OCI-M2 (cell line): ENCODE measurements at regions not wholly inside any gene's neighbourhood (a gene's known extent, or its start where the extent isn't known, plus 50 kb on each side); places are given as distances from the start of the nearest gene placed in this dataset.
"Not testable (repeated sequence)": the region's sequence is repeated elsewhere in the genome, so short reads cannot be mapped to it uniquely, and the experiment has no call there.

Experiments
- DNase-seq: peaks from one replicate; lab custom pipeline; 2025; ENCODE audit not compliant: unreplicated experiment; lab: John Stamatoyannopoulos, UW

GRCh38 chr3:116994351-116994879 lies 284.8 kb downstream of the TUSC7 start:
- DNase-seq, result no peak

GRCh38 chr3:117003501-117003900 lies 293.9 kb downstream of the TUSC7 start:
- DNase-seq, result no peak

- DNase-seq, result no peak
Observed at GRCh38 chr3:117005274-117005673, 295.7 kb downstream of the TUSC7 start.

- DNase-seq, result no peak
Observed at GRCh38 chr3:117005911-117006522, 296.4 kb downstream of the TUSC7 start.

GRCh38 chr3:117010318-117010717 lies 300.7 kb downstream of the TUSC7 start:
- no peak for DNase-seq

GRCh38 chr3:117011687-117012250 lies 302.2 kb downstream of the TUSC7 start:
- DNase-seq, result no peak

- no peak for DNase-seq
Observed at GRCh38 chr3:117016378-117016777, 306.8 kb downstream of the TUSC7 start.

- DNase-seq, result no peak
Observed at GRCh38 chr3:117017135-117017894, 307.7 kb downstream of the TUSC7 start.

- DNase-seq, result no peak
Observed at GRCh38 chr3:117018655-117019054, 309.1 kb downstream of the TUSC7 start.

GRCh38 chr3:117019082-117019713 lies 309.6 kb downstream of the TUSC7 start:
- DNase-seq, result no peak

- no peak for DNase-seq
Observed at GRCh38 chr3:117026401-117026800, 316.8 kb downstream of the TUSC7 start.

GRCh38 chr3:117035745-117036144 lies 326.2 kb downstream of the TUSC7 start:
- DNase-seq, result no peak

GRCh38 chr3:117036259-117036799 lies 326.8 kb downstream of the TUSC7 start:
- no peak for DNase-seq

- no peak for DNase-seq
Observed at GRCh38 chr3:117045143-117045542, 335.6 kb downstream of the TUSC7 start.

GRCh38 chr3:117047951-117048705 lies 338.5 kb downstream of the TUSC7 start:
- no peak for DNase-seq

- DNase-seq, result no peak
Observed at GRCh38 chr3:117052395-117052794, 342.8 kb downstream of the TUSC7 start.

- DNase-seq, result no peak
Observed at GRCh38 chr3:117054556-117054955, 345.0 kb downstream of the TUSC7 start.

GRCh38 chr3:117056946-117057345 lies 347.4 kb downstream of the TUSC7 start:
- DNase-seq, result not testable (repeated sequence)

- DNase-seq, result no peak
Observed at GRCh38 chr3:117059067-117059955, 349.7 kb downstream of the TUSC7 start.

GRCh38 chr3:117059956-117060270 lies 350.3 kb downstream of the TUSC7 start:
- DNase-seq, result no peak
